ENCODE measurements at regions not wholly inside any gene's neighbourhood (a gene's known extent, or its start where the extent isn't known, plus 50 kb on each side); places are given as distances from the start of the nearest gene placed in this dataset.

- H4K8ac ChIP-seq (replicated peaks; ENCODE audit: insufficient read length, low read depth, low read length): no peak overlapping the region
- no peak overlapping the region for H3K56ac ChIP-seq (ENCODE audit: insufficient read length, low read depth, low read length)
- Mint-ChIP-seq H3K4me3 (no peak overlapping the region), H3K4me1 (peaks cover 16 to 18% of the 10 kb centered on the region in 2 experiments), H3K27me3 (ENCODE audit: low read depth) (no peaks in the 10 kb centered on the region), H3K27ac (no peak overlapping the region), H3K36me3 (ENCODE audit: insufficient read depth in 1 of 3, low read depth in 3 of 3) (peaks cover 0 to 9% (median 4%) of the 10 kb centered on the region in 3 experiments; a peak in 3 of 7 replicates), H3K9me3 (no peaks in the 10 kb centered on the region; a peak in 1 of 5 replicates)
- H2BK12ac ChIP-seq (ENCODE audit: insufficient read length, low read depth, low read length): no peak overlapping the region
- no peak overlapping the region for H3T11ph ChIP-seq (ENCODE audit: low read length)
- H3K23me2 ChIP-seq (ENCODE audit: insufficient read length, low read depth, low read length, poor library complexity, severe bottlenecking): no peaks in the 10 kb centered on the region
- H3K9ac ChIP-seq (ENCODE audit: extremely low read depth, insufficient read length, low read length): no peak overlapping the region
- no peak overlapping the region for H3K14ac ChIP-seq (ENCODE audit: insufficient read depth, low read length)
- no peak overlapping the region for H4K5ac ChIP-seq (ENCODE audit: insufficient read length, low read depth, low read length)
- H4K91ac ChIP-seq (ENCODE audit: insufficient read length, low read depth, low read length): no peak overlapping the region
- no peak overlapping the region for H2BK5ac ChIP-seq (ENCODE audit: insufficient read length, low read length)
- H3K23ac ChIP-seq (ENCODE audit: insufficient read length, low read depth, low read length): no peak overlapping the region
- no peak overlapping the region for H3K18ac ChIP-seq (ENCODE audit: insufficient read length, low read depth, low read length)
- no peaks in the 10 kb centered on the region for H3K9me3 ChIP-seq (ENCODE audit: control insufficient read depth, low read depth, low read length)
- no peak overlapping the region for H2BK20ac ChIP-seq (ENCODE audit: low read depth, low read length, poor library complexity, severe bottlenecking)
- no peak for DNase-seq
- TF ChIP-seq CTCF (conservative IDR thresholded peaks at IDR 0.05): no peak
- H2AK5ac ChIP-seq (ENCODE audit: insufficient read length, low read length): no peak overlapping the region
- H4K20me1 ChIP-seq (ENCODE audit: control insufficient read depth, insufficient read depth, insufficient read length): no peaks in the 10 kb centered on the region
- H3K4me2 ChIP-seq (ENCODE audit: insufficient read depth, insufficient read length, low read length): no peak overlapping the region
- H2BK120ac ChIP-seq (ENCODE audit: low read depth, low read length, poor library complexity, severe bottlenecking): no peak overlapping the region
- H3K27ac ChIP-seq (ENCODE audit: insufficient read length, low read depth, low read length): no peak overlapping the region
- no peak overlapping the region for H3K4ac ChIP-seq (ENCODE audit: low read depth, low read length)
- H3K79me1 ChIP-seq (ENCODE audit: insufficient read depth, low read depth, low read length, poor library complexity, severe bottlenecking): no peaks in the 10 kb centered on the region
- H3K4me1 ChIP-seq (ENCODE audit: insufficient read depth, low read length): no peaks in the 10 kb centered on the region; the same call in 1 of the 2 replicates
- H3K79me2 ChIP-seq (ENCODE audit: insufficient read depth, low read length): no peaks in the 10 kb centered on the region
- no peaks in the 10 kb centered on the region for H3K27me3 ChIP-seq (ENCODE audit: insufficient read depth, low read length)
- no peak overlapping the region for H2BK15ac ChIP-seq (ENCODE audit: low read depth, low read length)
- no CpG with 5 or more reads among the region's 5 CpGs for whole genome bisulfite sequencing (ENCODE audit: extremely low coverage, insufficient read length, low lambda C conversion rate)
- H2AFZ ChIP-seq (ENCODE audit: low read length): no peak overlapping the region
These were observed 1773.8 kb downstream of the PCDH9 start for GRCh38 chr13:65456150-65456912.
